K562 (cell line): ENCODE measurements at regions not wholly inside any gene's neighbourhood (a gene's known extent, or its start where the extent isn't known, plus 50 kb on each side); places are given as distances from the start of the nearest gene placed in this dataset.

Experiments used
- ATAC-seq: fragments of 200-7000 bp; cut with Tn5 transposase; 3 replicates; pipeline ENCODE4 v1.9.1; 2020; ENCODE audit warnings: moderate library complexity
- BruUV-seq: library from RNA; stranded (reverse); fragments of 400-500 nt; replicated peaks from 2 replicates; lab custom pipeline; 2021; lab: Mats Ljungman, UMichigan
- CTCF ChIA-PET: fragments of 300-600 bp; formaldehyde crosslinking; extraction: SDS; loops from one replicate; lab custom pipeline; 2021; ENCODE audit warnings: low intra/inter-chr PET ratio; lab: Yijun Ruan, JAX
- POLR2A ChIA-PET: fragments of 300-600, 350-650 bp; sonication (Branson Sonifier 250); formaldehyde crosslinking; extraction: SDS; loops from one replicate; lab custom pipeline; 2021; ENCODE audit warnings: antibody characterized with exemption, inconsistent platforms; lab: Yijun Ruan, JAX
- DNase-seq, 4 experiments: peaks; one replicate each; pipeline versions ENCODE4 v3.0.0 to v3.0.0-alpha.2; 2011 to 2018; ENCODE audit warnings: low spot score in 3 of 4, mixed read lengths in 3 of 4; ENCODE audit errors: extremely low read depth in 1 of 4
- FAIRE-seq: peaks from 2 replicates; lab custom pipeline; 2011; peaks lifted over from hg19 to GRCh38; lab: Jason Lieb, UNC
- H2AFZ ChIP-seq: 2 replicates; pipeline ENCODE4 v1.6.0; 2011; ENCODE audit warnings: low read depth, low read length, control low read depth, inconsistent platforms
- H3K27ac ChIP-seq: fragments of 200-600 bp; 3 replicates; pipeline ENCODE4 v1.8.0; 2011; ENCODE audit warnings: low read depth, mild to moderate bottlenecking, control low read depth, inconsistent platforms, low read length, moderate library complexity, mixed read lengths; ENCODE audit errors: extremely low read depth
- H3K27me3 ChIP-seq, 2 experiments: fragments of 300-600 bp in 1 of 2; 2 replicates in 1 of 2; 3 replicates in 1 of 2; pipeline versions ENCODE4 v1.6.0 to v1.8.0; 2011; ENCODE audit warnings: inconsistent platforms in 2 of 2, low read length in 2 of 2, mild to moderate bottlenecking in 1 of 2, mixed read lengths in 1 of 2, moderate library complexity in 1 of 2; ENCODE audit not compliant: control insufficient read depth in 2 of 2, insufficient read depth in 2 of 2
- H3K36me3 ChIP-seq: fragments of 300-600 bp; 3 replicates; pipeline ENCODE4 v1.8.0; 2011; ENCODE audit warnings: mild to moderate bottlenecking, low read length, inconsistent platforms; ENCODE audit not compliant: control insufficient read depth, insufficient read depth
- H3K4me1 ChIP-seq, 2 experiments: fragments of 200-600 bp in 1 of 2; replicated peaks in 1 of 2; 2 replicates in 1 of 2; 3 replicates in 1 of 2; pipeline versions ENCODE4 v1.5.1 to v1.8.0; 2011; ENCODE audit warnings: inconsistent platforms in 2 of 2, low read length in 2 of 2, mild to moderate bottlenecking in 1 of 2, mixed read lengths in 1 of 2, moderate library complexity in 1 of 2; ENCODE audit not compliant: control insufficient read depth in 2 of 2, insufficient read depth in 2 of 2
- H3K4me2 ChIP-seq: 2 replicates; pipeline ENCODE4 v1.6.1; 2011; ENCODE audit warnings: low read length, control low read depth, inconsistent platforms, mixed read lengths; ENCODE audit not compliant: insufficient read depth
- H3K4me3 ChIP-seq: fragments of 200-600 bp; sonication (generic), shearing (Covaris generic); 2 replicates; pipeline ENCODE4 v1.5.1; 2016; ENCODE audit warnings: control low read depth, inconsistent platforms
- H3K79me2 ChIP-seq: fragments of 200-600 bp; 3 replicates; pipeline ENCODE4 v1.8.0; 2011; ENCODE audit warnings: low read length, inconsistent platforms; ENCODE audit not compliant: control insufficient read depth, insufficient read depth
- H3K9ac ChIP-seq, 2 experiments: 2 replicates each; pipeline versions ENCODE4 v1.6.0 to v1.6.1; 2011; ENCODE audit warnings: low read depth in 2 of 2, low read length in 2 of 2, control low read depth in 1 of 2, inconsistent platforms in 1 of 2, mild to moderate bottlenecking in 1 of 2, mixed read lengths in 1 of 2; ENCODE audit not compliant: insufficient read depth in 1 of 2
- H3K9me1 ChIP-seq: one replicate; pipeline ENCODE4 v1.6.0; 2011; ENCODE audit warnings: inconsistent platforms, mild to moderate bottlenecking, low read length, moderate library complexity; ENCODE audit not compliant: control insufficient read depth, insufficient read depth
- H3K9me3 ChIP-seq: replicated peaks from 2 replicates; pipeline ENCODE4 v1.5.1; 2011; ENCODE audit warnings: low read depth, low read length, inconsistent platforms; ENCODE audit not compliant: control insufficient read depth, insufficient read depth
- H4K20me1 ChIP-seq: replicated peaks from 2 replicates; pipeline ENCODE4 v1.6.1; 2011; ENCODE audit warnings: low read length, inconsistent platforms, mixed read lengths; ENCODE audit not compliant: control insufficient read depth, insufficient read depth
- ASH1L ChIP-seq: fragments of 450-650 bp; IDR thresholded peaks from 2 replicates; pipeline ENCODE4 v1.6.1; 2018; ENCODE audit warnings: borderline replicate concordance, mild to moderate bottlenecking, low read depth; ENCODE audit not compliant: partially characterized antibody
- EP300 ChIP-seq: IDR thresholded peaks from 2 replicates; pipeline ENCODE4 v1.6.1; 2012; ENCODE audit warnings: low read length, improper control_type of control experiment
- FOXA1 ChIP-seq: fragments of 450-650 bp; IDR thresholded peaks from 2 replicates; pipeline ENCODE4 v1.6.1; 2016; ENCODE audit warnings: mild to moderate bottlenecking, borderline replicate concordance
- KDM1A ChIP-seq, 2 experiments: fragments of 450-650 bp; IDR thresholded peaks; 2 replicates each; pipeline ENCODE4 v1.6.1; 2016; ENCODE audit warnings: mild to moderate bottlenecking in 2 of 2
- KLF13 ChIP-seq: fragments of 450-650 bp; IDR thresholded peaks from 2 replicates; pipeline ENCODE4 v1.6.1; 2016; ENCODE audit warnings: missing genetic modification characterization, low read depth, mild to moderate bottlenecking, missing compliant biosample characterization, moderate library complexity, borderline replicate concordance
- NFIC ChIP-seq: fragments of 450-650 bp; IDR thresholded peaks from 2 replicates; pipeline ENCODE4 v1.6.1; 2017; ENCODE audit warnings: mild to moderate bottlenecking, inconsistent platforms
- ZBTB2 ChIP-seq: fragments of 450-650 bp; IDR thresholded peaks from 2 replicates; pipeline ENCODE4 v1.6.1; 2016; ENCODE audit warnings: antibody characterized with exemption
- ZFP30 ChIP-seq: fragments of 250-450 bp; sonication (Bioruptor Pico); IDR thresholded peaks from 2 replicates; pipeline ENCODE4 v1.8.0; 2022; ENCODE audit warnings: moderate library complexity, mild to moderate bottlenecking, inconsistent platforms, borderline replicate concordance
- ZKSCAN1 ChIP-seq: fragments of 150-350 bp; IDR thresholded peaks from 2 replicates; pipeline ENCODE4 v1.6.1; 2016; ENCODE audit warnings: low read depth, low read length
- ZNF174 ChIP-seq: fragments of 250-450 bp; sonication (Bioruptor Pico); IDR thresholded peaks from 2 replicates; pipeline ENCODE4 v1.4.0; 2020; ENCODE audit warnings: mild to moderate bottlenecking
- ZNF324 ChIP-seq: fragments of 250-450 bp; sonication (Bioruptor Pico); IDR thresholded peaks from 2 replicates; pipeline ENCODE4 v1.4.0; 2020; ENCODE audit warnings: mild to moderate bottlenecking
- ZNF408 ChIP-seq: fragments of 250-450 bp; sonication (Bioruptor Pico); IDR thresholded peaks from 2 replicates; pipeline ENCODE4 v1.4.0; 2020; ENCODE audit warnings: low read depth, mild to moderate bottlenecking, moderate library complexity
- ZNF511 ChIP-seq: sonication (generic); formaldehyde crosslinking; IDR thresholded peaks from 2 replicates; pipeline ENCODE4 v1.8.0; 2022; ENCODE audit warnings: mild to moderate bottlenecking, missing genetic modification reagents
- ZNF583 ChIP-seq: fragments of 250-450 bp; sonication (Bioruptor Pico); IDR thresholded peaks from 2 replicates; pipeline ENCODE4 v1.4.0; 2020
- ZNF77 ChIP-seq: fragments of 250-450 bp; sonication (Bioruptor Pico); IDR thresholded peaks from 2 replicates; pipeline ENCODE4 v1.5.0; 2020
- WGBS: fragments of 100-300 bp; shearing (Covaris generic); methylation state at CpG from one replicate; pipeline ENCODE4 v1.1.6; 2016; ENCODE audit warnings: low coverage, mixed read lengths; ENCODE audit not compliant: insufficient coverage; ENCODE audit errors: missing lambda C conversion rate; 5-methylcytosine and 5-hydroxymethylcytosine counted together
- in situ Hi-C: fragments of 300-500 bp; cut with MboI; formaldehyde crosslinking; loops from 4 replicates; pipeline ENCODE4 v1.15.0; 2018; ENCODE audit warnings: inconsistent platforms, mixed read lengths
- intact Hi-C: fragments of 100-400 bp; cut with micrococcal nuclease; formaldehyde crosslinking; loops from 2 replicates; pipeline ENCODE4 v1.14.2; 2022

GRCh38 chr12:88300931-88301330, 158.8 kb downstream of the TMTC3 start:
- Histone ChIP-seq H3K9ac (no peak overlapping the region), H3K79me2 (no peaks in the 10 kb centered on the region), H3K9me3 (no peaks in the 10 kb centered on the region), H3K27ac (no peak overlapping the region), H3K9me1 (no peaks in the 10 kb centered on the region), H3K36me3 (no peaks in the 10 kb centered on the region), H4K20me1 (no peaks in the 10 kb centered on the region), H3K4me3 (no peak overlapping the region), H3K4me1 (no peaks in the 10 kb centered on the region; a peak in 1 of 5 replicates), H3K27me3 (no peaks in the 10 kb centered on the region), H3K4me2 (no peak overlapping the region), H2AFZ (no peak overlapping the region)
- ATAC-seq: no peak
- in situ Hi-C loops (no loop called here), intact Hi-C loops (no loop called here)
- no peak for DNase-seq
- ChIA-PET CTCF (no interaction called here), POLR2A (no interaction called here)
- no TSS peak for BruUV-seq
- TF ChIP-seq ZFP30 (CRISPR knock-in tag): no peak
- no peak for TF ChIP-seq ZNF583
- TF ChIP-seq EP300: no peak
- FAIRE-seq: no peak

- FAIRE-seq (no peak), DNase-seq (no peak), ATAC-seq (no peak)
- POLR2A ChIA-PET: no interaction called here
- no peak overlapping the region for H3K9ac ChIP-seq
- no peaks in the 10 kb centered on the region for H3K36me3 ChIP-seq
- no peak overlapping the region for H3K4me2 ChIP-seq
- H4K20me1 ChIP-seq: no peaks in the 10 kb centered on the region
- no peak overlapping the region for H2AFZ ChIP-seq
- H3K4me1 ChIP-seq: no peaks in the 10 kb centered on the region; a peak in 2 of 5 replicates
- no peak overlapping the region for H3K27ac ChIP-seq
- CTCF ChIA-PET: no interaction called here
- no peaks in the 10 kb centered on the region for H3K27me3 ChIP-seq
- BruUV-seq: no TSS peak
- no peaks in the 10 kb centered on the region for H3K79me2 ChIP-seq
- no peaks in the 10 kb centered on the region for H3K9me3 ChIP-seq
- H3K9me1 ChIP-seq: no peaks in the 10 kb centered on the region
- no peak overlapping the region for H3K4me3 ChIP-seq
- in situ Hi-C loops: no loop called here
- 6% methylated on average over 1 of the region's 1 CpG for WGBS
- intact Hi-C loops: no loop called here
- TF ChIP-seq ZNF408 (CRISPR knock-in tag) (no peak), KLF13 (tag) (no peak), ZNF324 (no peak), KDM1A (IDR thresholded peaks at IDR 0.05) (no peak), ZBTB2 (no peak), ZNF511 (CRISPR knock-in tag) (no peak), FOXA1 (no peak), ZKSCAN1 (no peak), ZNF77 (CRISPR knock-in tag) (no peak), NFIC (no peak), ZNF174 (no peak), ASH1L (no peak)
Observed at GRCh38 chr12:88303335-88303734, 161.2 kb downstream of the TMTC3 start.
